ENCODE measurements at regions not wholly inside any gene's neighbourhood (a gene's known extent, or its start where the extent isn't known, plus 50 kb on each side); places are given as distances from the start of the nearest gene placed in this dataset.

DNA sequence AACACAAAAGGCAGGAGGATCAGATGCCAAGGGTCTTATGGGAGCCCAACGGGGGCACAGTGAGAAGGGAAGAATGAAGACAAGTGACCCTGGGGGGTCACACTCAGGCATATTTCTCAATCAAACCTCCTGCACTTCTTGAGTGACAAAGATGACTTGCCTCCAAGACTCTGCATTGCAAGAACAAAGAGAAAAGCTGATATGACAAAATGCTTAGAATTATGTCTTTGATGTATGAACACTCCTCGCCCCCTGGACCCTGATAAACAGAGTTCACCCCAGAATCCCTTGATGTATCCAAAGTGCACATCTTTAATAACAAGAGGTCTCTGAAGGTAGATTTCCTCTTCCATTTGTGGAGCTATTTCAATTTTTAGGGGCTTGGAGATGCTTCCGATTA lies 146.5 kb downstream of the C5orf15 start:
- no peak for TF ChIP-seq POLR2A (IDR thresholded peaks at IDR 0.05)
- TF ChIP-seq CTCF (IDR thresholded peaks at IDR 0.05): no peak

Measured in uterus (tissue), 2 donors.